ENCODE measurements at regions not wholly inside any gene's neighbourhood (a gene's known extent, or its start where the extent isn't known, plus 50 kb on each side); places are given as distances from the start of the nearest gene placed in this dataset.
"Not testable (repeated sequence)": the region's sequence is repeated elsewhere in the genome, so short reads cannot be mapped to it uniquely, and the experiment has no call there.

- DNase-seq, result peak; percentile 56 to 85 (median 72)
- H3K36me3 ChIP-seq (replicated peaks in 1 of 2; ENCODE audit: control insufficient read depth in 1 of 2, insufficient read depth in 2 of 2, low read length in 2 of 2), result no peaks in the 10 kb centered on the region
- no peaks in the 10 kb centered on the region for H3K27me3 ChIP-seq (ENCODE audit: control insufficient read depth in 2 of 2, insufficient read depth in 2 of 2, low read length in 2 of 2)
- H4K20me1 ChIP-seq (ENCODE audit: insufficient read depth, low read length), result no peaks in the 10 kb centered on the region
- Mint-ChIP-seq H3K27ac (peak overlapping the region in 6 of 7 donors; percentile 5 to 58 (median 42)), H3K36me3 (no peaks in the 10 kb centered on the region), H3K27me3 (ENCODE audit: low read depth in 3 of 3) (no peaks in the 10 kb centered on the region), H3K4me3 (no peak overlapping the region), H3K4me1 (peaks cover 22% of the 10 kb centered on the region), H3K9me3 (peaks cover 10 to 24% (median 20%) of the 10 kb centered on the region in 7 donors)
- no peak for TF ChIP-seq CTCF (IDR thresholded peaks at IDR 0.05)
- peak overlapping the region in 1 of 2 donors; percentile 27 for H3K27ac ChIP-seq (ENCODE audit: low read depth in 1 of 2, low read length in 2 of 2)
- H3K4me3 ChIP-seq (replicated peaks in 1 of 3; ENCODE audit: low read depth in 2 of 3, low read length in 3 of 3), result no peak overlapping the region
- H3K9ac ChIP-seq (ENCODE audit: insufficient read depth, low read length, poor library complexity, severe bottlenecking), result no peak overlapping the region
- WGBS (ENCODE audit: insufficient coverage), result no CpG with 5 or more reads among the region's 3 CpGs
- H2AFZ ChIP-seq (ENCODE audit: insufficient read depth, low read depth, low read length, poor library complexity, severe bottlenecking), result no peak overlapping the region
- H3K79me2 ChIP-seq (ENCODE audit: insufficient read depth, low read length), result no peaks in the 10 kb centered on the region
- intact Hi-C loops (cut with micrococcal nuclease), result no loop called here
- no peak overlapping the region for H3K4me2 ChIP-seq (replicated peaks; ENCODE audit: extremely low read depth, low read length, poor library complexity, severe bottlenecking)
- peaks cover 14 to 21% of the 10 kb centered on the region in 2 donors for H3K4me1 ChIP-seq (ENCODE audit: control insufficient read depth in 1 of 2, insufficient read depth in 2 of 2, low read length in 2 of 2)
- H3K9me3 ChIP-seq (replicated peaks in 1 of 2; ENCODE audit: control insufficient read depth in 1 of 2, insufficient read depth in 1 of 2, low read length in 2 of 2), result peaks cover 14 to 16% of the 10 kb centered on the region in 2 donors
Measured at GRCh38 chr6:105691081-105691480, 288.2 kb upstream of the PREP start.

GRCh38 chr6:105688573-105688972 lies 285.7 kb upstream of the PREP start:
- Histone ChIP-seq H3K4me3 (replicated peaks in 1 of 3; ENCODE audit: low read depth in 2 of 3, low read length in 3 of 3) (no peak overlapping the region), H3K27ac (ENCODE audit: low read depth in 1 of 2, low read length in 2 of 2) (no peak overlapping the region), H3K27me3 (ENCODE audit: control insufficient read depth in 2 of 2, insufficient read depth in 2 of 2, low read length in 2 of 2) (no peaks in the 10 kb centered on the region), H3K9ac (ENCODE audit: insufficient read depth, low read length, poor library complexity, severe bottlenecking) (no peak overlapping the region), H4K20me1 (ENCODE audit: insufficient read depth, low read length) (no peaks in the 10 kb centered on the region), H3K79me2 (ENCODE audit: insufficient read depth, low read length) (no peaks in the 10 kb centered on the region), H3K4me1 (ENCODE audit: control insufficient read depth in 1 of 2, insufficient read depth in 2 of 2, low read length in 2 of 2) (peaks cover 14 to 21% of the 10 kb centered on the region in 2 donors), H3K4me2 (replicated peaks; ENCODE audit: extremely low read depth, low read length, poor library complexity, severe bottlenecking) (no peak overlapping the region), H3K36me3 (replicated peaks in 1 of 2; ENCODE audit: control insufficient read depth in 1 of 2, insufficient read depth in 2 of 2, low read length in 2 of 2) (no peaks in the 10 kb centered on the region), H3K9me3 (replicated peaks in 1 of 2; ENCODE audit: control insufficient read depth in 1 of 2, insufficient read depth in 1 of 2, low read length in 2 of 2) (peaks cover 16 to 17% of the 10 kb centered on the region in 2 donors), H2AFZ (ENCODE audit: insufficient read depth, low read depth, low read length, poor library complexity, severe bottlenecking) (no peak overlapping the region)
- no peak for DNase-seq
- H3K27me3 Mint-ChIP-seq (ENCODE audit: low read depth in 3 of 3), result no peaks in the 10 kb centered on the region
- no peak overlapping the region for H3K27ac Mint-ChIP-seq
- H3K36me3 Mint-ChIP-seq, result no peaks in the 10 kb centered on the region
- no peak for TF ChIP-seq CTCF (IDR thresholded peaks at IDR 0.05)
- peaks cover 16 to 33% (median 26%) of the 10 kb centered on the region in 7 donors for H3K9me3 Mint-ChIP-seq
- no CpG with 5 or more reads among the region's 1 CpG for WGBS (ENCODE audit: insufficient coverage)
- peaks cover 22% of the 10 kb centered on the region for H3K4me1 Mint-ChIP-seq
- no peak overlapping the region for H3K4me3 Mint-ChIP-seq
- intact Hi-C loops (cut with micrococcal nuclease), result no loop called here

- H3K36me3 ChIP-seq (replicated peaks in 1 of 2; ENCODE audit: control insufficient read depth in 1 of 2, insufficient read depth in 2 of 2, low read length in 2 of 2); H3K27ac Mint-ChIP-seq; H3K27ac ChIP-seq (ENCODE audit: low read depth in 1 of 2, low read length in 2 of 2); H3K4me3 Mint-ChIP-seq; H3K27me3 ChIP-seq (ENCODE audit: control insufficient read depth in 2 of 2, insufficient read depth in 2 of 2, low read length in 2 of 2); intact Hi-C loops (cut with micrococcal nuclease); H4K20me1 ChIP-seq (ENCODE audit: insufficient read depth, low read length); H3K4me2 ChIP-seq (replicated peaks; ENCODE audit: extremely low read depth, low read length, poor library complexity, severe bottlenecking); H2AFZ ChIP-seq (ENCODE audit: insufficient read depth, low read depth, low read length, poor library complexity, severe bottlenecking); H3K36me3 Mint-ChIP-seq; H3K4me3 ChIP-seq (replicated peaks in 1 of 3; ENCODE audit: low read depth in 2 of 3, low read length in 3 of 3); DNase-seq; H3K4me1 ChIP-seq (ENCODE audit: control insufficient read depth in 1 of 2, insufficient read depth in 2 of 2, low read length in 2 of 2); H3K9ac ChIP-seq (ENCODE audit: insufficient read depth, low read length, poor library complexity, severe bottlenecking); H3K79me2 ChIP-seq (ENCODE audit: insufficient read depth, low read length); H3K27me3 Mint-ChIP-seq (ENCODE audit: low read depth in 3 of 3); H3K4me1 Mint-ChIP-seq: not testable (repeated sequence)
- no CpG with 5 or more reads among the region's 1 CpG for WGBS (ENCODE audit: insufficient coverage)
- H3K9me3 Mint-ChIP-seq, result peaks cover 16 to 36% (median 29%) of the 10 kb centered on the region in 7 donors
- peaks cover 16 to 17% of the 10 kb centered on the region in 2 donors for H3K9me3 ChIP-seq (replicated peaks in 1 of 2; ENCODE audit: control insufficient read depth in 1 of 2, insufficient read depth in 1 of 2, low read length in 2 of 2)
Measured at GRCh38 chr6:105686793-105687192, 283.9 kb upstream of the PREP start.
